Smooth muscle cell (in vitro differentiated cells): ENCODE measurements at regions not wholly inside any gene's neighbourhood (a gene's known extent, or its start where the extent isn't known, plus 50 kb on each side); places are given as distances from the start of the nearest gene placed in this dataset.

Source experiments
- DNase-seq: peaks from one replicate; lab custom pipeline; 2025; ENCODE audit not compliant: unreplicated experiment; lab: John Stamatoyannopoulos, UW
- H2AFZ ChIP-seq: fragments of 200-600 bp; sonication (generic); 2 replicates; pipeline ENCODE4 v1.6.0; 2016; ENCODE audit warnings: antibody characterized with exemption, low read depth, mild to moderate bottlenecking
- H3F3A ChIP-seq: fragments of 200-600 bp; sonication (generic); 2 replicates; pipeline ENCODE4 v1.6.0; 2017; ENCODE audit warnings: antibody characterized with exemption, low read depth
- H3K27ac ChIP-seq: fragments of 200-600 bp; sonication (generic); 2 replicates; pipeline ENCODE4 v1.5.1; 2016; ENCODE audit warnings: low read depth, mild to moderate bottlenecking
- H3K27me3 ChIP-seq: fragments of 200-600 bp; sonication (generic); 2 replicates; pipeline ENCODE4 v1.6.1; 2016; ENCODE audit warnings: low read depth, mild to moderate bottlenecking
- H3K36me3 ChIP-seq: fragments of 200-600 bp; sonication (generic); 2 replicates; pipeline ENCODE4 v1.5.1; 2016; ENCODE audit warnings: low read depth
- H3K4me1 ChIP-seq: fragments of 200-600 bp; sonication (generic); 2 replicates; pipeline ENCODE4 v1.5.1; 2016; ENCODE audit warnings: low read depth
- H3K4me2 ChIP-seq: fragments of 200-600 bp; sonication (generic); 2 replicates; pipeline ENCODE4 v1.6.0; 2016; ENCODE audit warnings: mild to moderate bottlenecking
- H3K4me3 ChIP-seq: fragments of 200-600 bp; sonication (generic); 2 replicates; pipeline ENCODE4 v1.5.1; 2016; ENCODE audit warnings: mild to moderate bottlenecking
- H3K79me2 ChIP-seq: fragments of 200-600 bp; sonication (generic); 2 replicates; pipeline ENCODE4 v1.6.0; 2016; ENCODE audit warnings: low read depth, mild to moderate bottlenecking
- H3K9ac ChIP-seq: fragments of 200-600 bp; sonication (generic); 2 replicates; pipeline ENCODE4 v1.6.0; 2016; ENCODE audit warnings: low read depth
- H3K9me3 ChIP-seq: fragments of 200-600 bp; sonication (generic); replicated peaks from 2 replicates; pipeline ENCODE4 v1.5.1; 2016; ENCODE audit warnings: low read depth
- H4K20me1 ChIP-seq: fragments of 200-600 bp; sonication (generic); 2 replicates; pipeline ENCODE4 v1.6.0; 2016; ENCODE audit warnings: low read depth
- WGBS: methylation state at CpG from one replicate; pipeline ENCODE4 v1.1.7; 2016; ENCODE audit warnings: low lambda C conversion rate; 5-methylcytosine and 5-hydroxymethylcytosine counted together
- TF ChIP-seq, protein P1 (sequence below): fragments of 200-600 bp; sonication (generic); IDR thresholded peaks from 2 replicates; pipeline ENCODE4 v1.5.1; 2017; ENCODE audit warnings: borderline replicate concordance, mild to moderate bottlenecking, antibody characterized with exemption; ENCODE audit not compliant: insufficient read depth, poor library complexity, severe bottlenecking

DNA sequence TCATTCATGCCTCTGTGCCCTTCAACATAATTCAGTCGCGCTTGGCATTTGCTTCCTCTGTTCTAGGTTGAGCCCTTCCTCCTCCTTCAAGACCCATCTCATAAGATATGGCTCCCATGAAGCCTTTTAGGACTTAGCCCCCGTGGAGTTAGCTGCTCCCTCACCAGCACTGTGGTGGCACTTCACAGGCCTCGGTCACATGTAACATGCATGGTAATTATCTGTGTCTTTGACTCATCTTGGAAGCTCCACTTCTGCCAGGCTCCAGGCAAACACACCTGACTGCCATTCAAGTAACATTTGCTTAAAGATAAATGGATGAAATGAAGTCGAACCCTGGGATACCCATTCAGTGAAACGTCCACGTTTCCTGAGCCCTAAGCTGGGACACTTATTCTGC, 484.7 kb downstream of the EIPR1 start:
- no peaks in the 10 kb centered on the region for H3F3A ChIP-seq
- TF ChIP-seq, protein P1, sequence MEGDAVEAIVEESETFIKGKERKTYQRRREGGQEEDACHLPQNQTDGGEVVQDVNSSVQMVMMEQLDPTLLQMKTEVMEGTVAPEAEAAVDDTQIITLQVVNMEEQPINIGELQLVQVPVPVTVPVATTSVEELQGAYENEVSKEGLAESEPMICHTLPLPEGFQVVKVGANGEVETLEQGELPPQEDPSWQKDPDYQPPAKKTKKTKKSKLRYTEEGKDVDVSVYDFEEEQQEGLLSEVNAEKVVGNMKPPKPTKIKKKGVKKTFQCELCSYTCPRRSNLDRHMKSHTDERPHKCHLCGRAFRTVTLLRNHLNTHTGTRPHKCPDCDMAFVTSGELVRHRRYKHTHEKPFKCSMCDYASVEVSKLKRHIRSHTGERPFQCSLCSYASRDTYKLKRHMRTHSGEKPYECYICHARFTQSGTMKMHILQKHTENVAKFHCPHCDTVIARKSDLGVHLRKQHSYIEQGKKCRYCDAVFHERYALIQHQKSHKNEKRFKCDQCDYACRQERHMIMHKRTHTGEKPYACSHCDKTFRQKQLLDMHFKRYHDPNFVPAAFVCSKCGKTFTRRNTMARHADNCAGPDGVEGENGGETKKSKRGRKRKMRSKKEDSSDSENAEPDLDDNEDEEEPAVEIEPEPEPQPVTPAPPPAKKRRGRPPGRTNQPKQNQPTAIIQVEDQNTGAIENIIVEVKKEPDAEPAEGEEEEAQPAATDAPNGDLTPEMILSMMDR = no peak
- H3K9ac ChIP-seq = no peak overlapping the region
- H3K36me3 ChIP-seq = no peaks in the 10 kb centered on the region
- no peaks in the 10 kb centered on the region for H4K20me1 ChIP-seq
- DNase-seq = no peak
- H3K9me3 ChIP-seq = no peaks in the 10 kb centered on the region
- no peak overlapping the region for H3K27ac ChIP-seq
- H3K4me3 ChIP-seq = no peak overlapping the region
- no peak overlapping the region for H3K4me2 ChIP-seq
- no peaks in the 10 kb centered on the region for H3K27me3 ChIP-seq
- H3K4me1 ChIP-seq = no peaks in the 10 kb centered on the region
- H3K79me2 ChIP-seq = no peaks in the 10 kb centered on the region
- WGBS = 94% methylated on average over 7 of the region's 7 CpGs
- no peak overlapping the region for H2AFZ ChIP-seq

- H3K4me3 ChIP-seq = no peak overlapping the region
- H3K9me3 ChIP-seq = no peaks in the 10 kb centered on the region
- H3K9ac ChIP-seq = no peak overlapping the region
- no peaks in the 10 kb centered on the region for H3K79me2 ChIP-seq
- no peaks in the 10 kb centered on the region for H3F3A ChIP-seq
- H3K4me1 ChIP-seq = no peaks in the 10 kb centered on the region
- 82% methylated on average over 10 of the region's 10 CpGs for WGBS
- H2AFZ ChIP-seq = no peak overlapping the region
- no peak for DNase-seq
- no peak overlapping the region for H3K4me2 ChIP-seq
- no peaks in the 10 kb centered on the region for H3K27me3 ChIP-seq
- TF ChIP-seq, protein P1 = no peak
- H4K20me1 ChIP-seq = no peaks in the 10 kb centered on the region
- no peaks in the 10 kb centered on the region for H3K36me3 ChIP-seq
- no peak overlapping the region for H3K27ac ChIP-seq
Measured at GRCh38 chr2:2892378-2892777, 485.2 kb downstream of the EIPR1 start.

GRCh38 chr2:2890901-2891300, 486.7 kb downstream of the EIPR1 start:
- Histone ChIP-seq H3K27me3 (no peaks in the 10 kb centered on the region), H3K79me2 (no peaks in the 10 kb centered on the region), H3K9me3 (no peaks in the 10 kb centered on the region), H3K36me3 (no peaks in the 10 kb centered on the region), H2AFZ (no peak overlapping the region), H3K4me3 (no peak overlapping the region), H3K9ac (no peak overlapping the region), H3K4me1 (no peaks in the 10 kb centered on the region), H3K4me2 (no peak overlapping the region), H3F3A (no peaks in the 10 kb centered on the region), H4K20me1 (no peaks in the 10 kb centered on the region), H3K27ac (no peak overlapping the region)
- TF ChIP-seq, protein P1 = no peak
- 74% methylated on average over 6 of the region's 6 CpGs for WGBS
- no peak for DNase-seq

- Histone ChIP-seq H3K9me3 (no peaks in the 10 kb centered on the region), H4K20me1 (no peaks in the 10 kb centered on the region), H3K27me3 (no peaks in the 10 kb centered on the region), H3K36me3 (no peaks in the 10 kb centered on the region), H2AFZ (no peak overlapping the region), H3K4me2 (no peak overlapping the region), H3F3A (no peaks in the 10 kb centered on the region), H3K4me3 (no peak overlapping the region), H3K79me2 (no peaks in the 10 kb centered on the region), H3K27ac (no peak overlapping the region), H3K9ac (no peak overlapping the region), H3K4me1 (no peaks in the 10 kb centered on the region)
- WGBS = 94% methylated on average over 11 of the region's 11 CpGs
- DNase-seq = no peak
- TF ChIP-seq, protein P1 = no peak
Measured at GRCh38 chr2:2890246-2890645, 487.4 kb downstream of the EIPR1 start.
